Right lobe of liver (tissue), 4 donors: ENCODE measurements at regions not wholly inside any gene's neighbourhood (a gene's known extent, or its start where the extent isn't known, plus 50 kb on each side); places are given as distances from the start of the nearest gene placed in this dataset.

Source experiments
- CTCF ChIP-seq, 4 donors: fragments of 200-600 bp in 3 of 4; fragments of 450-650 bp in 1 of 4; IDR thresholded peaks; one replicate each; pipeline versions ENCODE4 v1.5.1 to v1.8.0; 2016 to 2022; ENCODE audit warnings: antibody characterized with exemption in 4 of 4, mild to moderate bottlenecking in 2 of 4
- POLR2A ChIP-seq: fragments of 450-650 bp; IDR thresholded peaks from one replicate; pipeline ENCODE4 v1.6.1; 2017; ENCODE audit warnings: antibody characterized with exemption, mild to moderate bottlenecking
- donor health status: DM: no; HTN: no; CAD: no.
- donor health status: DM: no; HTN: no; CAD: no.
- donor health status: DM: no; HTN: yes; CAD: no.

- TF ChIP-seq CTCF (IDR thresholded peaks at IDR 0.05), result no peak
- TF ChIP-seq POLR2A, result no peak
Observed at GRCh38 chr22:26781062-26781461, 123.7 kb downstream of the MIAT start.
